IMR-90 (cell line): ENCODE measurements at regions not wholly inside any gene's neighbourhood (a gene's known extent, or its start where the extent isn't known, plus 50 kb on each side); places are given as distances from the start of the nearest gene placed in this dataset.

ENCODE experiments used
- ATAC-seq: fragments of 200-7000 bp; cut with Tn5 transposase; 2 replicates; pipeline ENCODE4 v1.9.1; 2020; ENCODE audit warnings: low read depth, mild to moderate bottlenecking, moderate library complexity
- BruUV-seq: library from RNA; stranded (reverse); fragments of 400-500 nt; replicated peaks from 2 replicates; lab custom pipeline; 2021; lab: Mats Ljungman, UMichigan
- CTCF ChIA-PET: fragments of 300-600 bp; formaldehyde crosslinking; extraction: SDS; loops from one replicate; lab custom pipeline; 2021; ENCODE audit warnings: antibody characterized with exemption; lab: Yijun Ruan, JAX
- POLR2A ChIA-PET: fragments of 300-600 bp; sonication (Branson Sonifier 250); formaldehyde crosslinking; loops from one replicate; lab custom pipeline; 2022; ENCODE audit warnings: antibody characterized with exemption; ENCODE audit not compliant: unreplicated experiment; lab: Charles Lee
- DNase-seq: peaks from one replicate; pipeline ENCODE4 v3.0.0; 2013
- H2AFZ ChIP-seq: replicated peaks from 2 replicates; pipeline ENCODE3; 2013; ENCODE audit warnings: low read length, mild to moderate bottlenecking; ENCODE audit not compliant: poor library complexity
- H2AK5ac ChIP-seq: 2 replicates; pipeline ENCODE4 v1.6.1; 2013; ENCODE audit warnings: low read depth, low read length, inconsistent platforms
- H2AK9ac ChIP-seq: replicated peaks from 2 replicates; pipeline ENCODE3; 2013; ENCODE audit warnings: mild to moderate bottlenecking, low read depth, low read length, moderate library complexity; ENCODE audit not compliant: poor library complexity
- H2BK120ac ChIP-seq: 2 replicates; pipeline ENCODE4 v1.6.1; 2013; ENCODE audit warnings: low read depth, low read length, inconsistent platforms
- H2BK15ac ChIP-seq: 3 replicates; pipeline ENCODE4 v1.6.1; 2013; ENCODE audit warnings: low read depth, low read length, inconsistent platforms
- H2BK20ac ChIP-seq: 2 replicates; pipeline ENCODE4 v1.6.1; 2013; ENCODE audit warnings: low read depth, mild to moderate bottlenecking, inconsistent platforms, low read length, moderate library complexity
- H2BK5ac ChIP-seq: 2 replicates; pipeline ENCODE4 v1.6.1; 2013; ENCODE audit warnings: mild to moderate bottlenecking, low read depth, low read length, inconsistent platforms; ENCODE audit not compliant: poor library complexity, severe bottlenecking
- H3K14ac ChIP-seq: replicated peaks from 2 replicates; pipeline ENCODE4 v1.6.1; 2013; ENCODE audit warnings: low read depth, low read length, inconsistent platforms
- H3K18ac ChIP-seq: 2 replicates; pipeline ENCODE4 v1.6.1; 2013; ENCODE audit warnings: low read depth, low read length, control low read depth
- H3K23ac ChIP-seq: 2 replicates; pipeline ENCODE4 v1.6.1; 2013; ENCODE audit warnings: low read depth, low read length, inconsistent platforms
- H3K27ac ChIP-seq: 2 replicates; pipeline ENCODE4 v1.5.1; 2013; ENCODE audit warnings: mild to moderate bottlenecking, control low read depth, low read length; ENCODE audit not compliant: insufficient read depth
- H3K27me3 ChIP-seq: 2 replicates; pipeline ENCODE4 v1.6.1; 2013; ENCODE audit warnings: low read length; ENCODE audit not compliant: control insufficient read depth, insufficient read depth
- H3K36me3 ChIP-seq: 2 replicates; pipeline ENCODE4 v1.6.1; 2013; ENCODE audit warnings: low read length, mixed read lengths; ENCODE audit not compliant: control insufficient read depth, insufficient read depth
- H3K4ac ChIP-seq: 2 replicates; pipeline ENCODE4 v1.6.1; 2013; ENCODE audit warnings: low read depth, low read length, inconsistent platforms
- H3K4me1 ChIP-seq: 2 replicates; pipeline ENCODE4 v1.6.1; 2013; ENCODE audit warnings: low read length, mixed read lengths; ENCODE audit not compliant: control insufficient read depth, insufficient read depth
- H3K4me2 ChIP-seq: 2 replicates; pipeline ENCODE4 v1.6.1; 2013; ENCODE audit warnings: low read depth, mild to moderate bottlenecking, control low read depth, low read length, moderate library complexity
- H3K4me3 ChIP-seq: 2 replicates; pipeline ENCODE4 v1.5.1; 2013; ENCODE audit warnings: low read depth, mild to moderate bottlenecking, control low read depth, low read length, moderate library complexity; ENCODE audit not compliant: insufficient read depth
- H3K56ac ChIP-seq: 2 replicates; pipeline ENCODE4 v1.6.1; 2013; ENCODE audit warnings: low read length, inconsistent platforms; ENCODE audit not compliant: insufficient read depth; ENCODE audit errors: extremely low read depth
- H3K79me1 ChIP-seq, 2 experiments: 2 replicates each; pipeline ENCODE4 v1.6.1; 2013; ENCODE audit warnings: low read length in 2 of 2, inconsistent platforms in 1 of 2, low read depth in 1 of 2
- H3K9ac ChIP-seq: 2 replicates; pipeline ENCODE4 v1.6.1; 2013; ENCODE audit warnings: low read depth, low read length, control low read depth
- H3K9me1 ChIP-seq: 2 replicates; pipeline ENCODE4 v1.6.1; 2013; ENCODE audit warnings: low read length, inconsistent platforms; ENCODE audit not compliant: insufficient read depth
- H3K9me3 ChIP-seq: 2 replicates; pipeline ENCODE4 v1.6.1; 2013; ENCODE audit warnings: low read length; ENCODE audit not compliant: control insufficient read depth, insufficient read depth
- H4K20me1 ChIP-seq: 2 replicates; pipeline ENCODE4 v1.6.1; 2013; ENCODE audit warnings: low read length, inconsistent platforms; ENCODE audit not compliant: insufficient read depth
- H4K5ac ChIP-seq: 2 replicates; pipeline ENCODE4 v1.6.1; 2013; ENCODE audit warnings: mild to moderate bottlenecking, low read depth, low read length, control low read depth
- H4K8ac ChIP-seq, 2 experiments: 2 replicates each; pipeline ENCODE4 v1.6.1; 2013; ENCODE audit warnings: low read depth in 2 of 2, low read length in 2 of 2, control low read depth in 1 of 2, inconsistent platforms in 1 of 2
- H4K91ac ChIP-seq: 2 replicates; pipeline ENCODE4 v1.6.1; 2013; ENCODE audit warnings: low read depth, low read length, inconsistent platforms; ENCODE audit not compliant: insufficient read depth
- CEBPB ChIP-seq: IDR thresholded peaks from 2 replicates; pipeline ENCODE4 v1.6.1; 2012; ENCODE audit warnings: low read depth, low read length, improper control_type of control experiment
- RAD21 ChIP-seq: IDR thresholded peaks from 2 replicates; pipeline ENCODE4 v1.6.1; 2012; ENCODE audit warnings: low read length, improper control_type of control experiment
- WGBS, 2 experiments: methylation state at CpG; one replicate each; pipeline versions ENCODE4 v1.1.5 to v1.1.7; 2013; ENCODE audit warnings: missing lambda C conversion rate in 2 of 2; ENCODE audit not compliant: insufficient read length in 1 of 2; ENCODE audit errors: extremely low coverage in 2 of 2; 5-methylcytosine and 5-hydroxymethylcytosine counted together
- dilution Hi-C: fragments of 300-500 bp; cut with HindIII; formaldehyde crosslinking; loops from one replicate; pipeline ENCODE4 v1.14.3; 2018; ENCODE audit warnings: low sequenced_read_pairs; ENCODE audit not compliant: unreplicated experiment
- in situ Hi-C: fragments of 300-500 bp; cut with MboI; formaldehyde crosslinking; loops from 3 replicates; pipeline ENCODE4 v1.14.3; 2019; ENCODE audit warnings: low sequenced_read_pairs, inconsistent platforms, mixed read lengths
- intact Hi-C: fragments of 100-400 bp; cut with micrococcal nuclease; formaldehyde crosslinking; loops from 2 replicates; pipeline ENCODE4 v1.10.0; 2022
- TF ChIP-seq, protein P1 (sequence below): conservative IDR thresholded peaks from 2 replicates; pipeline ENCODE4 v1.5.1; 2012; ENCODE audit warnings: mild to moderate bottlenecking, low read depth, low read length, improper control_type of control experiment

- Histone ChIP-seq H3K4ac (no peak overlapping the region), H3K27ac (no peak overlapping the region), H2BK5ac (no peak overlapping the region), H2AK5ac (no peak overlapping the region), H2BK15ac (no peak overlapping the region), H2AFZ (no peak overlapping the region), H3K4me1 (no peaks in the 10 kb centered on the region), H3K4me3 (no peak overlapping the region), H3K79me1 (no peaks in the 10 kb centered on the region), H3K9me1 (no peaks in the 10 kb centered on the region), H3K23ac (no peak overlapping the region), H3K9me3 (peaks cover 4% of the 10 kb centered on the region; the same call in 1 of the 2 replicates), H3K36me3 (no peaks in the 10 kb centered on the region), H4K5ac (no peak overlapping the region), H3K4me2 (no peak overlapping the region), H2BK20ac (no peak overlapping the region), H2BK120ac (no peak overlapping the region), H4K91ac (no peak overlapping the region), H3K56ac (no peak overlapping the region), H2AK9ac (no peak overlapping the region), H3K14ac (no peak overlapping the region), H3K27me3 (no peaks in the 10 kb centered on the region), H3K18ac (no peak overlapping the region), H3K9ac (no peak overlapping the region), H4K20me1 (no peaks in the 10 kb centered on the region), H4K8ac (no peak overlapping the region)
- intact Hi-C loops, result no loop called here
- WGBS, 2 experiments, result no CpG with 5 or more reads among the region's 4 CpGs
- POLR2A ChIA-PET, result no interaction called here
- ATAC-seq (no peak), DNase-seq (no peak)
- dilution Hi-C loops, result no loop called here
- in situ Hi-C loops, result no loop called here
- no TSS peak for BruUV-seq
- CTCF ChIA-PET, result no interaction called here
- TF ChIP-seq, protein P1, sequence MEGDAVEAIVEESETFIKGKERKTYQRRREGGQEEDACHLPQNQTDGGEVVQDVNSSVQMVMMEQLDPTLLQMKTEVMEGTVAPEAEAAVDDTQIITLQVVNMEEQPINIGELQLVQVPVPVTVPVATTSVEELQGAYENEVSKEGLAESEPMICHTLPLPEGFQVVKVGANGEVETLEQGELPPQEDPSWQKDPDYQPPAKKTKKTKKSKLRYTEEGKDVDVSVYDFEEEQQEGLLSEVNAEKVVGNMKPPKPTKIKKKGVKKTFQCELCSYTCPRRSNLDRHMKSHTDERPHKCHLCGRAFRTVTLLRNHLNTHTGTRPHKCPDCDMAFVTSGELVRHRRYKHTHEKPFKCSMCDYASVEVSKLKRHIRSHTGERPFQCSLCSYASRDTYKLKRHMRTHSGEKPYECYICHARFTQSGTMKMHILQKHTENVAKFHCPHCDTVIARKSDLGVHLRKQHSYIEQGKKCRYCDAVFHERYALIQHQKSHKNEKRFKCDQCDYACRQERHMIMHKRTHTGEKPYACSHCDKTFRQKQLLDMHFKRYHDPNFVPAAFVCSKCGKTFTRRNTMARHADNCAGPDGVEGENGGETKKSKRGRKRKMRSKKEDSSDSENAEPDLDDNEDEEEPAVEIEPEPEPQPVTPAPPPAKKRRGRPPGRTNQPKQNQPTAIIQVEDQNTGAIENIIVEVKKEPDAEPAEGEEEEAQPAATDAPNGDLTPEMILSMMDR, result no peak
- peak; percentile 63 for TF ChIP-seq CEBPB
- no peak for TF ChIP-seq RAD21
Observed at GRCh38 chr9:26527931-26528330, 364.7 kb downstream of the CAAP1 start.
